Stimulated activated CD4-positive, alpha-beta T cell treated with anti-CD3 and anti-CD28 coated beads, TNF-alpha, amount 100 ng/mL, for 1 hour (primary cell): ENCODE measurements at regions not wholly inside any gene's neighbourhood (a gene's known extent, or its start where the extent isn't known, plus 50 kb on each side); places are given as distances from the start of the nearest gene placed in this dataset.
"Not testable (repeated sequence)": the region's sequence is repeated elsewhere in the genome, so short reads cannot be mapped to it uniquely, and the experiment has no call there.

ENCODE experiments used
- DNase-seq, 3 donors: peaks; one replicate each; pipeline ENCODE4 v3.0.0-alpha.2; 2020; ENCODE audit warnings: low read depth in 3 of 3, low spot score in 1 of 3

DNA sequence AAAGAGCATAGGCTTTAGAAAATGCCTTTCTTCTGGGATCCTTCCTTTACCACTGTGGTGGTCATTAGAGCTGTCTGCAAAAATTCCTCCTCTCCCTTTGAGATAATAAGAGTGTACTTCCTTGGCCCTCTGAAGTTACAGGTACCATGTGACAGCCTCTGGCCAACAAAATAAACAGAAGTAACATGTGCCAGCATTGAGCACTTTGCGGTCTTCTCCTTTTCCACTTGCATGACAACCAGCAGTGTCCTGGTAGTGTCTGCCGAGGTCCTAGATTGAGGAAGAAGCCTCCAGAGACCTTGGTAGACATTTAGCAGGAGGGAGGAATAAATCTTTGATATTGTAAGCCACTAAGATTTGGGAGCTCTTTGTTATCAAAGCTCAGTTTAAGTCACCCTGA is 87.5 kb upstream of the ARID1B start:
- no peak for DNase-seq

DNA sequence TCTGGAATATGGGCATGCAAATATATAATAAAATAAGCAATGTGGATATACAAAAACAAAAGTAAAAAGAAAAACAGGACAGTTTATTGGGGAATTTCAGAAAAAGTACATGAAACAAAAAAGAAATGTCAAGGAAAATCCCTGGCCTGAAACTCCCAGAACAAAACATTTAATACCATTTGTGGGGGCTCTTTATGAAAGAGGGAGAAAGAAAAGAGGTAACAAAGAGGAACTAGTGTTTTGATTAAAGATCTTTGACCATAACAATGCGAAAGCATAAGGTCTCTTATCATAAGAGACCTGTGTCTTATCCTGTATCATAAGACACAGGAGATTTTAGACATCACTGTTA is 88.6 kb upstream of the ARID1B start:
- DNase-seq: no peak

DNA sequence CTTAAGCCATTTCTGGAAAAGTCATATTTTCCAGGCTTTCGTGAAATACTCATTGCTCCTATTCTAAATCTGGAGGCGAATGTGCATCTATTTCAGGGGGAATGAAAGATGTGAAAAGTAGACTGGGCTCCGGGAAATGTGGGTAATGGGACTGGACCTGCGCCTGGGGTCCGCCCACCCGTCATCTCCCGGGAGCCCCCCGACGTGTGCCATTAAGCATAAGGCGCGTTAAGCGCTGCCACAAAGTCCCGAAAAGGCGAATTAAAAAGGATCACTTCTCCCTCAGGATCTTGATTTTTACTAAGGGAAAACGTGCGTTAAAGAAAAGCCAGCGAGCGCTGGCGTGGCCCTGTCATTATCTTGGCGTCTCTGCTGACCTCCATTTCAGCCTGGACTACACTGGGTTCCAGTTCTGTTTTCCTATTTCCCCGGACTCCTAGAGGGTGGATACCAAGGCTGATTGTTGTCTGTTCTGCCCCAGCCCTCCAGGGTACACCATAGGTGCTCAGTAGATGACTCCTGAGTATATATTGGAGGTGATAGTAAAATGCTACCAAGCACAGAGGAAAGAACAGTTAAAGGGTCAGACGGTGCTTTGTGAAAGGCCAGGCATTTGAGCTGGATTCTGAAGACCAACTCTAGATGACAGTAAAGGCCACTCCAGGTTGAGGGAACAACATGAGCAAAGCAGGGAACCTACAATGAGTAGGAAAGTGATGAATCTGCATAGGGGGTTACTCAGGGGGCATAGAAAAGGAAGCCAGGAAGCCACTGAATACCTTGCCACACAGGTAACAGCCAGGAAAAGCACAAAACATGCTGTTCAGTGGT is 89.2 kb upstream of the ARID1B start:
- no peak for DNase-seq

- DNase-seq: peak; percentile 41 to 72 (median 64)
These were observed 90.0 kb upstream of the ARID1B start for GRCh38 chr6:156686995-156687788.

DNA sequence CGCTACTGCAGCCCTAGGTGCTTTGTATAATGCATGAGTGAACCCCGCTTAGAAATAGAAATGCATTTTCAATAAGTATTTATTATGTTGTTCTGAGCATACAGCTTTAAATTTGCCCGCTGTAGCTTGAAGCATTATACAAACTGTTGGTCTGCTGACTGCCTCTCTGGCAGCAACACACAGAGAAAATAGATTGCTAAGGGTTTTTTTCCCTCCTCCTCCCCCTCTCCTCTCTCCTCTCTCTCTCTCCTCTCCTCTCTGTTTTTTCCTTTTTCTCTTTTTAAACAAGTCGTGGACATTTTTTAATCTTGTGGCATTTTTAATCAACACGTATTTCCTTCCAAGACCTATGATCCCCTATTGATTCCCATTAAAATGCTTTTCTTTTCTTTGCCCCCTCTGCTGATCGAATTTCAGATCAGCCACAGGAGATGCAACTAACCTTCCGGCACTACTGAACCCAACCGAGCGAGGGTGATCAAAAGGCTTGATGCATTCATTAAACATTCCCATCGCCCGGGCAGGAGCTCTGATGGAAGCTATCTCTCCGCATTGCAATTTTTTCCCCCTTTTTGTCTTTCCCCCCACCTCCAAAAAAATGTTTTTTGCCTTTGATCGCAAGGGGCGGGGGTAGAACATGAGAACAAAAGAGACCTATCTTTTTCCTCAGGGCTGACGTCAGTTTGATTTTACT is 90.7 kb upstream of the ARID1B start:
- DNase-seq: peak in 2 of 3 donors; percentile 4 to 13

DNA sequence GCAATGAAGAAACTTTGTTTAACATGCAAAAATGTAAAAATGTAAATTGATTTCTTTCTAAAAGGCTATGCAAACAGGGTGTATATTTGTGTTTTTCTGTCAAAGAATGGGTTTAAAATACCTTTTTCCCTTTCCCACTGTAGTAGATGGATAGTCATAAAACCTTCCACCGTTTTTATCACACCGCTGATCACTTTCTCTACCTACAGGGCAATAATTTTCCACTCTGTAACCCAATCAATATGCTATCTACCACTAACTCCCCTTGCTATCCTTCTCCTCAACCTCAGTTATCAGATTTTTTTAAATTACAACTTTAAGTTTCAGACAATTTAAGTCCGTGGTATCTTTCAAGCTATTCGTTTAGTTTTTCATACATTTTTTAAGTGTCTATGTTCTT is 91.4 kb upstream of the ARID1B start:
- DNase-seq: no peak

- no peak for DNase-seq
These were observed 93.4 kb upstream of the ARID1B start for GRCh38 chr6:156683821-156684220.

- DNase-seq: no peak
These were observed 100.5 kb upstream of the ARID1B start for GRCh38 chr6:156676721-156677120.

GRCh38 chr6:156674197-156674596 is 103.0 kb upstream of the ARID1B start:
- DNase-seq: no peak

DNA sequence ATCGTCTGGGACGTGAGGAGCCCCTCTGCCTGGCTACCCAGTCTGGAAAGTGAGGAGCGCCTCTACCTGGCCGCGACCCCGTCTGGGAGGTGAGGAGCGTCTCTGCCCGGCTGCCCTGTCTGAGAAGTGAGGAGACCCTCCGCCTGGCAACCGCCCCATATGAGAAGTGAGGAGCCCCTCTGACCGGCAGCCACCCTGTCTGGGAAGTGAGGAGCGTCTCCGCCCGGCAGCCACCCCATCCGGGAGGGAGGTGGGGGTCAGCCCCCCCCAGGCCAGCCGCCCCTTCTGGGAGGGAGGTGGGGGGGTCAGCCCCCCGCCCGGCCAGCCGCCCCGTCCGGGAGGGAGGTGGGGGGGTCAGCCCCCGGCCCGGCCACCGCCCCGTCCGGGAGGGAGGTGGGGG is 107.1 kb upstream of the ARID1B start:
- DNase-seq: not testable (repeated sequence)

- peak in 1 of 3 donors; percentile 45 for DNase-seq
These were observed 115.1 kb upstream of the ARID1B start for GRCh38 chr6:156662025-156662445.

- DNase-seq: no peak
These were observed 116.8 kb upstream of the ARID1B start for GRCh38 chr6:156660389-156660788.

DNA sequence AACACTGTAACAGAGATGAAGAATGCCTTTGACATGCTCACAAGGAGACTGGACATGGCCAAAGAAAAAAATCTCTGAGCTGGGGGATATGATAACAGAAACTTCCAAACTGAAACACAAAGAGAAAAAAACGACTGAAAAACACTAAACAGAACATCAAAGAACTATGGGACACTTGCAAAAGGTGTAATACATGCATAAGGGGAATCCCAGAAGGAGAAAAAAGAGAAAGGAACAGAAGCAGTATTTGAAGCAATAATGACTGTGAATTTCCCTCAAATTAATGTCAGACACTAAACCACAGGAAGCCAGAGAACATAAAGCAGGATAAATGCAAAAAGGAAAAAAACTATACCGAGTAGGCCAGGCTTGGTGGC is 117.4 kb upstream of the ARID1B start:
- no peak for DNase-seq

DNA sequence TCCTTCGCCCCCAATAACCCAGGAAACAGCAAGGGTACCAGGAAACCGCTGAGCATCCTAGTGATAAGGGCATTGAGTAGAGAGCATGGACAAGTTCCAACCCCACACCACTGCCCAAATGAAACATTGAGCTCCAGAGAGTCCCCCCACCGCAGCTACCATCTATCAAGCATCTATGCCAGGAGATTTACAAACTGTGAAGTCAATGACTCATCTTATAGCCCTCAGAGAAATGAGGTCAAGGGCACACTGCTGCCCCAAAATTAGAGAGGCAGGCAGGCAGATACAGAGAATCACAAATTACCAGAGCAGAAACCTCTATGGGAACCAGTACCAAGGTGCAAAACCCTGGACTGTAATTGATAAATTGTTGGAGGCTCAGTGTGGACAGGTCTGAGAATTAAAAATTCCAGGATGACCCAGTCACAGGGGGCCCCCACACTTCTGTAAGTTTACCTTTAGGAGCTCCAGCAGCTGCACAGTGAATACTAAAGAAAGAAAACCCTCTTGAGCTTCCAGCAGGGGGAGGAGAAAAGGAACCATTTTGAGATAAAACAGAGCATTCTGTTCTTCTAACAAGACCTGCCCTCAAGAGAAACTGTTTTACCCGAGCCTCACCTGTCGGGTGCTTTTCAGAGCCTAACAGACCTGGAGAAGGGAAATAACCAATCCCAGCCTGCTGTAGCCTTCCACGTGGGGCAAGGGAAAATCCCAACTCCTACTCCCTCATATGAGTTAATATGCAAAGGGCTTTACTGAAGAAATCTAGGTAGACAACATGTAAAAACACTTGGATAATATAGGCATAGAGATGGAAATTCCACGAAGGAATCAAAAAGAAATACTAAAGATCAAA is 118.0 kb upstream of the ARID1B start:
- DNase-seq: no peak

DNA sequence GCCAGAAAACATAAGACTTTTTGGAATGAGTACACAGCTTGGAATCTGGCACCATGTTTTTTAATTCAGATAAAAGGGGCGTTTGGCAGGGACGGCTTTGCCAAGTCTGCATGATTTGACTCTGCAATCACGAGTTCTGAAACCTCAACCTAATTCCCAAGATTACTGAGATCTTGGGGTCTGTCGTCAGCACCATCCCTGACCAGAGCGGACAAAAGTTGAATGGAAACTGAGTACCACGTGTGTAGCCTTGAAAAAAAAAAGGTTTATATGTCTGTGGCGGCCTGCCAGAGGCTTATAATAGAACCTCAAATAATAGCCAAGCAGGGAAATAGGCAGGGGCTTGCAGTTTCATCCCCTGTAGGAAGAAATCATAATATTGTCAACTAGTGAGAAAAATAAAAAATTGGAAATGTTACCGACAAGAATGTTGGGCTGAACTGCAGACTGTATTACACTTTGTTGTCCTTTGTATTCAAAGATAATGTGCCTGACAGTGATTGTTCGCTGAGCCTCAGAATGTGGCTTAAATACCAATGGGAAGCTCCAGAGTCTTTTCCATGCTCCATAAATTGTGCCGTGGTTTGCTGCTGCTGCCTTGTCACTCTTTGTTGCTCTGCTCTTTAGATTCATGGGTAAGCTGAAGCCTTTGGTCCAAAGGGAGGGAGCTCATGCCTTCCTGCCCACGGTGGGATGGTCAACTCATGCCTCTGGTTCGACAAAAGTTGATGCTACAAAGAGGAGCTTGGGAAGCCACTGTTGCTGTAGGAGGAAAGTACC is 118.8 kb upstream of the ARID1B start:
- no peak for DNase-seq

DNA sequence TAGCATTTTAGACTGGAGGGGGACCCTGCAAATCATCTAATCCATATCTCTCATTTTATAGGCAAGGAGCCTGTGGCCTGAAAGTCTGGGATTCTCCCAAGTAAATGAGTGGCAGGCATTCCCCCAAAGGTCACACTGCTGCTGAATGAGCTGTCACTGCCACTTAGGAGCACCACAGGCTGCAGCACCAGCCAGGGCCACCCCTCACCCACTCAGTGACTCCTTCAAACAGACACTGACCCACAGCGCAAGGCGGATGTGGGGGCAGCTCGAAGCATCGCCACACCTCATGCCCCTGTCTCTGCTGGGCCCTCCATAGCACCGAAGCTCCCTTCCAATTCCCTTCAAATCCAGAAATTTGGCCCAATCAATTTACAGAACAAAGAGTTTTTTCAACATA is 119.9 kb upstream of the ARID1B start:
- DNase-seq: no peak

GRCh38 chr6:156654919-156655918 is 122.0 kb upstream of the ARID1B start:
- DNase-seq: no peak

GRCh38 chr6:156652231-156652750 is 124.9 kb upstream of the ARID1B start:
- no peak for DNase-seq

GRCh38 chr6:156651486-156651885 is 125.7 kb upstream of the ARID1B start:
- DNase-seq: no peak
